ENCODE measurements at regions not wholly inside any gene's neighbourhood (a gene's known extent, or its start where the extent isn't known, plus 50 kb on each side); places are given as distances from the start of the nearest gene placed in this dataset.

DNA sequence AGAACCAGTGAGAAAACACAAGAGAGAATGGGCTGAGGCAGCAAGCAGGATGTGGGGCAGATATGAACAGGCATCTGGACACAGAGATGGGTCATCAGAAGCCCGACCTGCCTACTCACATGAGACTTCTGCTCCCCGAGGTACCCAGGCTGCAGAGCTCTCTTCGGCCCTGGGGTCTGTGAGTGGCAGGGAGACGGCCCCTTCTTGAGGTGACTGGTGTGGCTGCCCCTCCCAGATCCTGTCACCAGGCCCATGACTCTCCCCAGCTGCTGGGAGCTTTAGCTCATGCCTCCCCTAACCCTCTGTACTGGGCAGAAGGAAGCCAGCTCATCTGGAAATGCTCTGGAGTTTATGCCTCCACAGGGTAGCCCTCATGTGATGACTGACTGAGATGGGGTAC lies 157.6 kb upstream of the PCBD1 start:
- no peaks in the 10 kb centered on the region for H3K9me3 ChIP-seq (ENCODE audit: control extremely low read depth in 1 of 3, control insufficient read depth in 2 of 3, insufficient read depth in 1 of 3, low read length in 2 of 3)
- no peaks in the 10 kb centered on the region for H3K36me3 ChIP-seq (replicated peaks in 1 of 2; ENCODE audit: control extremely low read depth in 1 of 2, control insufficient read depth in 1 of 2, extremely low read depth in 1 of 2, insufficient read depth in 2 of 2, low read length in 1 of 2)
- H3K27ac ChIP-seq (ENCODE audit: low read length in 2 of 2) = no peak overlapping the region
- ChIA-PET POLR2A (no interaction called here), CTCF (no interaction called here)
- H3K27me3 ChIP-seq (replicated peaks in 1 of 4; ENCODE audit: control extremely low read depth in 1 of 4, control insufficient read depth in 3 of 4, insufficient read depth in 4 of 4, low read length in 3 of 4) = peaks cover 0 to 3% (median 0%) of the 10 kb centered on the region in 4 experiments
- H3K9ac ChIP-seq (ENCODE audit: low read length) = no peak overlapping the region
- DNase-seq = no peak
- Mint-ChIP-seq H3K9me3 (ENCODE audit: insufficient read depth) (no peaks in the 10 kb centered on the region), H3K4me3 (no peak overlapping the region), H3K27ac (no peak overlapping the region), H3K4me1 (peaks cover under 1% of the 10 kb centered on the region), H3K27me3 (peaks cover 21% of the 10 kb centered on the region)
- no peak overlapping the region for H3K4me3 ChIP-seq (ENCODE audit: control extremely low read depth in 1 of 5, extremely low read depth in 1 of 5, insufficient read depth in 1 of 5, low read depth in 2 of 5, low read length in 4 of 5)
- no peak overlapping the region for H2AFZ ChIP-seq (ENCODE audit: insufficient read depth, low read depth, low read length, poor library complexity, severe bottlenecking)
- H3K4me1 ChIP-seq (ENCODE audit: control insufficient read depth in 2 of 2, insufficient read depth in 2 of 2, low read length in 2 of 2) = no peaks in the 10 kb centered on the region
- 67% methylated on average over 3 of the region's 4 CpGs for WGBS (ENCODE audit: insufficient coverage)
- H3K4me2 ChIP-seq (replicated peaks; ENCODE audit: low read depth, low read length, poor library complexity, severe bottlenecking) = no peak overlapping the region
- H4K20me1 ChIP-seq (ENCODE audit: control insufficient read depth, insufficient read depth, low read length, poor library complexity, severe bottlenecking) = no peaks in the 10 kb centered on the region
- no peaks in the 10 kb centered on the region for H3K79me2 ChIP-seq (ENCODE audit: control insufficient read depth, insufficient read depth, low read length)
- intact Hi-C loops (cut with micrococcal nuclease) = no loop called here
- no peak for ATAC-seq (ENCODE audit: low read depth)
- no peak for TF ChIP-seq EZH2 (IDR thresholded peaks at IDR 0.05; ENCODE audit: borderline replicate concordance, insufficient read depth, low read depth, low read length, poor library complexity, severe bottlenecking)
- TF ChIP-seq, protein P1, sequence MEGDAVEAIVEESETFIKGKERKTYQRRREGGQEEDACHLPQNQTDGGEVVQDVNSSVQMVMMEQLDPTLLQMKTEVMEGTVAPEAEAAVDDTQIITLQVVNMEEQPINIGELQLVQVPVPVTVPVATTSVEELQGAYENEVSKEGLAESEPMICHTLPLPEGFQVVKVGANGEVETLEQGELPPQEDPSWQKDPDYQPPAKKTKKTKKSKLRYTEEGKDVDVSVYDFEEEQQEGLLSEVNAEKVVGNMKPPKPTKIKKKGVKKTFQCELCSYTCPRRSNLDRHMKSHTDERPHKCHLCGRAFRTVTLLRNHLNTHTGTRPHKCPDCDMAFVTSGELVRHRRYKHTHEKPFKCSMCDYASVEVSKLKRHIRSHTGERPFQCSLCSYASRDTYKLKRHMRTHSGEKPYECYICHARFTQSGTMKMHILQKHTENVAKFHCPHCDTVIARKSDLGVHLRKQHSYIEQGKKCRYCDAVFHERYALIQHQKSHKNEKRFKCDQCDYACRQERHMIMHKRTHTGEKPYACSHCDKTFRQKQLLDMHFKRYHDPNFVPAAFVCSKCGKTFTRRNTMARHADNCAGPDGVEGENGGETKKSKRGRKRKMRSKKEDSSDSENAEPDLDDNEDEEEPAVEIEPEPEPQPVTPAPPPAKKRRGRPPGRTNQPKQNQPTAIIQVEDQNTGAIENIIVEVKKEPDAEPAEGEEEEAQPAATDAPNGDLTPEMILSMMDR (IDR thresholded peaks at IDR 0.05) = no peak

DNA sequence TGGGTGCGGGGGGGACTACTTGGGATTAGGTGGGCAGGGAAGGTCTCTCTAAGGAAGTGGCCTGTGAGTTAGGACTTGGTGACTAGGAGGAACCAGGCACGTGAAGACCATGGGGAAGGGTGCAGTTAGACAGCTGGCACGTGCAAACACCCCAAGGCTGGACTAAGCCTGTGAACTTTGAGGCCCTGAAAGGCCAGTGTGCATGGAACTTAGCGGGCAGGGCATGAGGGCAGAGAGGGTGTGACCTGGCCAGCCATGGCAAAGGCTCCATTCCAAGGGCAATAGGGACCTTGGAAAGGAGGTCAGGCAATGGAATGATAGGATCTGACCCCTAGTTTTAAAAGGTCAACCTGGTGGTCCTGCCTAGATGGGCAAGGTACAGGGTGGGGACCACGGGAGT lies 158.4 kb upstream of the PCBD1 start:
- intact Hi-C loops (cut with micrococcal nuclease) = no loop called here
- Mint-ChIP-seq H3K4me1 (no peaks in the 10 kb centered on the region), H3K27me3 (peaks cover 24% of the 10 kb centered on the region), H3K4me3 (no peak overlapping the region), H3K9me3 (ENCODE audit: insufficient read depth) (no peaks in the 10 kb centered on the region), H3K27ac (no peak overlapping the region)
- CTCF ChIA-PET = no interaction called here
- Histone ChIP-seq H2AFZ (ENCODE audit: insufficient read depth, low read depth, low read length, poor library complexity, severe bottlenecking) (no peak overlapping the region), H3K4me3 (ENCODE audit: control extremely low read depth in 1 of 5, extremely low read depth in 1 of 5, insufficient read depth in 1 of 5, low read depth in 2 of 5, low read length in 4 of 5) (no peak overlapping the region), H3K4me2 (replicated peaks; ENCODE audit: low read depth, low read length, poor library complexity, severe bottlenecking) (no peak overlapping the region), H3K27me3 (replicated peaks in 1 of 4; ENCODE audit: control extremely low read depth in 1 of 4, control insufficient read depth in 3 of 4, insufficient read depth in 4 of 4, low read length in 3 of 4) (peaks cover 0 to 3% (median 0%) of the 10 kb centered on the region in 4 experiments), H3K79me2 (ENCODE audit: control insufficient read depth, insufficient read depth, low read length) (no peaks in the 10 kb centered on the region), H3K9ac (ENCODE audit: low read length) (no peak overlapping the region), H3K9me3 (ENCODE audit: control extremely low read depth in 1 of 3, control insufficient read depth in 2 of 3, insufficient read depth in 1 of 3, low read length in 2 of 3) (no peaks in the 10 kb centered on the region), H4K20me1 (ENCODE audit: control insufficient read depth, insufficient read depth, low read length, poor library complexity, severe bottlenecking) (no peaks in the 10 kb centered on the region), H3K4me1 (ENCODE audit: control insufficient read depth in 2 of 2, insufficient read depth in 2 of 2, low read length in 2 of 2) (no peaks in the 10 kb centered on the region), H3K36me3 (replicated peaks in 1 of 2; ENCODE audit: control extremely low read depth in 1 of 2, control insufficient read depth in 1 of 2, extremely low read depth in 1 of 2, insufficient read depth in 2 of 2, low read length in 1 of 2) (no peaks in the 10 kb centered on the region), H3K27ac (ENCODE audit: low read length in 2 of 2) (no peak overlapping the region)
- TF ChIP-seq, protein P1 (IDR thresholded peaks at IDR 0.05) = no peak
- TF ChIP-seq EZH2 (IDR thresholded peaks at IDR 0.05; ENCODE audit: borderline replicate concordance, insufficient read depth, low read depth, low read length, poor library complexity, severe bottlenecking) = no peak
- DNase-seq = no peak
- no peak for ATAC-seq (ENCODE audit: low read depth)
- POLR2A ChIA-PET = no interaction called here
- 75% methylated on average over 5 of the region's 5 CpGs for WGBS (ENCODE audit: insufficient coverage)
